ENCODE measurements at regions not wholly inside any gene's neighbourhood (a gene's known extent, or its start where the extent isn't known, plus 50 kb on each side); places are given as distances from the start of the nearest gene placed in this dataset.

DNA sequence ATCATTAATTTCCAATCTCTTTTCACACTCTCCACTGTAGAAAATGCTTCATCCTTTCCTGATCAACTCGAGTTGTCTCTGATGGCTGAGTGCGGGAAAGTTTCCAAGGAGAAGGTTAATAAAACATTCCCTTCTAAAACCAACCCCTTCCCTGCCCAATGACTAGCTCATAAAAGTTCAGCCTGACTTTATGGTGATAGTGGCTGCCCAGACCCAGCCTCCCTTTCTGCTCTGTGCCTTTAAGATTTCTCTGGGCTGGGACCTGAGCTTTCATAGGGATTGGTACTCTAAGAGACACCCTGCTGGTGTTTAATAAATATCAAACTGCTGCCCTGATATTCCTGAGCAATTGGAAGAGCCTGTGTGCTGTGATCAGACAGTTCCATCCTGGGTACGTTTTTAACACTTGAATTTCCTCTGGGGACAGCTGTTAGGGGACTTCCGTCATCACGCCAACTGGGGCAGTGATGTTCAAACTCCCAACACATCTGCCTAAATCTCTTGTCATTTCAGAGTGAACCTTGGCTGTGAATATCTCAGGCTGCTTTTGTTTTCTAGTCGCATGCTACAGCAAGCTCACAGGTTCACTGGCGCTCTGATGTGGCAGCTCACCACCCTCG, 195.0 kb upstream of the KIRREL3 start:
- no peak for DNase-seq

DNA sequence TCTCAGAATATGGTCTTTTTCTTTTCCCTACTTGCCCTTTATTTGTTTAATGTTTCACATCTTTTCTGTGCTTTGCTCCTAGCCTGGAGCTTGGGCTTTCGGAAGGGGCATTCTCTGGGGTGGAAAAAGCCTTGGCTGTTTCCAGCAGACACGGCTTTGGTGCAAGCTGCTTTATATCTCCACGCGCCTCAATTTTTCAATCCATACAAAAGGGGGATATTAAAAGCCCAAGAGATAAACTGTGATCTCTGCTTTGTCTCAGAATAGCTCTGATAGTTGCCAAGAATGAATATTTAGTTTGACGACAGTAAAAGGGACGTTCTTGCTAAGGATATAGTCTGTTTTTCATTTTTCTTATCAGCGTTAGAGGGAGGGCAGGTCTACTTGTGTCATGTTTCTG, 194.0 kb upstream of the KIRREL3 start:
- no peak for DNase-seq

DNA sequence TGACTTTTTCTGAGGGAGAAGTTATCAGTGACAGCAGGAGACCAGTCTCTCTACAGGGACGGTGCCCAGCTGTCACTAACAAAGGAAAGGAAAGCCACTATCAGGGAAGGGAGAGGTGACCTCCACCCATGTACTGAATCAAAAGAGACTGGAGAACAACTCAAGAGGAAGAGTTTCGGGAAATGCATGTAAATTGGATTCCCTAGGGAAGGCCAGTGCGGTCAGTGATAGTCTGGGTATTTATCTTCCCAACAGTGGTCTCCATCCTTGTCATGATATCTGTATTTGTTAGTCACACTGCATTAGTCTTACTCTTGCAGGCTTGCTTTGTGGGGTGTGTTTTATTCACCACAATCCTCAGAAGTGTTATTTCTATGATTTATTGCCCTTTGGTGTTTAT, 193.4 kb upstream of the KIRREL3 start:
- no peak for DNase-seq

DNA sequence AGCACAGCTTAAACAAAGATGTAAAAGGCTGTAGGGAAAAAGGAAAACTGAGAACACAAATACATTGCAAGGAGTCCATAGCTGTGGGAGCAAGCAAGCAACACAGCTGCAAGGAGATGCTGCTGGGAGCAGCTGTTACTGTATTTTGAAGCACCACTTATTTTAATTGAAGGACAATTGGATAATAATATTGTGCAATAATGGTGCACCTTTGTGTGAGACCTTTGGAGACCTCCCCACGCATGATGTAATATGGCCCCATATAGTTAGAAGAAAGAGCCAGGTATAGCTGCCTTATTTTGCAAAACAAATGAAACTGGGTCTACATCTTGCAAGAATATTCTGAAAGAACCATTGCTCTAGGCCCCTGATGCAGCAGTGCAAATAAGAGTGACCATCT, 191.1 kb upstream of the KIRREL3 start:
- no peak for DNase-seq

DNA sequence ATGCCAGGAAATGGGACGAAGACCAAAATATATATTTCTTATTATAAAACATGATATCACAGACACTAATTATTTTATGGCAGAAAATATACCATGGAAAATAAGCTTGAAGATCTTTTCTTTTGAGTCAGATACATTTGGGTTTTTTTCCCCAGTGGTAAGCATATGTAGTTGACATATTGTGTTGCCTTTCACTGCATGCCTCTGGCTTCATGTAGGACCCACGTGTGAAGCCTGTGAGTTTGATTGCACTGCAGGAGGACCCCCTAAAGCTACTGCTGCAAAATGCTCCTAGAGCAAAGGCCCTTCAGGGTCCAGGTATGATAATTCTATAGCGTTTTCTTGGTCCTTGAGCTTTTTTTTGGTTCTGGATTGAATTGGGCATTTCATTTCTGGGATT, 190.7 kb upstream of the KIRREL3 start:
- DNase-seq = no peak

DNA sequence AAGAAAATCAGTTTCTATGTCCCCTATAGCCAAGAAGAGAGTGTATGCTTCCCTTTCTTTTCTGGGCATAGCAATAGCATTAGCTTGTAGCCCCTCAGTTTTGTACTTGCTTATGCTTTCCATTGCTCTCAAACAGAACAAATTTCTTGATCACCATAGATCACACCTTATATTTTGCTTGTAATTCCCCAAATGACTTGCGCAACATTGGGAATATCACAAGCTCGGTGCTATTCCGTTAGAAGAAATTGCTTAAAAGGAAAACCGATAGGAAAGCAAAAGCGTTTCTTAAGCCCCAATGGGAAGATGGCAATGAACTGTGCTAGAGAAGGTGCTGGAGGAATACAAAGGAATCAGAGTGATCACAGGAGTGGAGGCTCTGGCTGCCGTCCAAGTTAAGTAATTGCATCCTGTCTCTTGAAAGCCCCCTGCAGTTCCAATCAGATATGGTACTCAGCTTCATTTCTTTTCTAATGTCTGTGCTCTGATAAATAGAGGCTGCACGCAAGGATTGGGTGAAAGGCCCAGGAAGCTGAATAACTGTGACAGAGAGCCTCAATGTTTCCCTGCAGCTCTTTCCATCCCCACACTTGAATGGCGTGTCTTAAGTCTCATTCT, 182.1 kb upstream of the KIRREL3 start:
- DNase-seq = no peak

DNA sequence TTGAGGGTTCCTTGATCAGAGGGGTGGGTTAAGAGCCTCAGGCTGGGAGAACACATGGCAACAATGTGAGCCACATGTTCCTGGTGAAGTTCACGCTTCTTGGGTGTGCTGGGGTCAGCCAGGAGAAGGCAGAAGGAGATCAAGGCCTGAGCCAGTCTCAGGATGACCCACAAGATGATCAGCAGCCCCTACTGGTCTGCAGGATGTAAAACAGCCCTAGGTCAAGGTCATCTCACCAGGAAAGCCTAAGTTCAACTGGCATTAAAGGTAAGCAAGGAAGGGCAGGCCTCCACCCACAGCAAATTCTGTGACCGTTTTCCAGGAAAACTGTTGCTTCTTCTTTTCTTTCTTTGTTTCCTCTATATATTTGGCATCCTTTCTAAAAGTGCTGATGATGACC, 156.7 kb upstream of the KIRREL3 start:
- DNase-seq = no peak

DNA sequence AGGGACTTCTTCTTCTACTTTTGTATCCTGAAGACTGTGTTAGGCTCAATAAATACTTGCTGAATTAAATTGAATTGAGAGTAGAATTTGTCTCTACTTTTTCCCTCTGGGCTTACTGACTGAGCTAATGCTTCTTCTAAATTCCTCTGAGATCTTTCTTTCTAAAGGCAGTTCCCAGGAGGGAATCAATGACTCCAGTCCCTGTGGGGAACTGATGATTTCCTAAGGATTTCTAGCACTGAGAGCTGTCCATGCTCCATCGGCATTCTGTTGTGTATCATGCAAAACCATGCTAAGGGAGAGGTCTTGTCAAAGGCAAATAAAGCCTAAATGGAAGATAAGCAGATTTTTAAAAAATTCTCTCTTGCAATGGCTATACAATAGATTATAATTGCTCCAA, 148.8 kb upstream of the KIRREL3 start:
- DNase-seq = no peak

DNA sequence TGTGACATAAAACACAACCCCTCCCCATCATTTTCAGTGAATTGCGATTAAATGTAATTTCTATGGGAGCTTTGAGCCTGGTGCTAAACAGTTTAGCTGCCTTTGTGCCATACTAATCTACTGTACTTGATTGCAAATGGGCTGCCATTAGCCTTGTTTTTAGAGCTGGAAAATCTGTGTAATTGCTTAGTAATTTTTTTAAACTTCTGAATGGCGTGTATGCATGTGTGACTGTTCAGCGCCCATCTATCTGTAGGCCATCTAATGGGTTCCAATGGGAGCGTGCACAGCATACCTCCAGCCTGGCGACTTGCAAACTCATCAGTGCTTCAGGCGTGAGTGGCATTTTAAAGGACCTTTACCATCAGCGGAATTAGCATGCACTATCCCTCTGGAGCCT, 142.7 kb upstream of the KIRREL3 start:
- no peak for DNase-seq

DNA sequence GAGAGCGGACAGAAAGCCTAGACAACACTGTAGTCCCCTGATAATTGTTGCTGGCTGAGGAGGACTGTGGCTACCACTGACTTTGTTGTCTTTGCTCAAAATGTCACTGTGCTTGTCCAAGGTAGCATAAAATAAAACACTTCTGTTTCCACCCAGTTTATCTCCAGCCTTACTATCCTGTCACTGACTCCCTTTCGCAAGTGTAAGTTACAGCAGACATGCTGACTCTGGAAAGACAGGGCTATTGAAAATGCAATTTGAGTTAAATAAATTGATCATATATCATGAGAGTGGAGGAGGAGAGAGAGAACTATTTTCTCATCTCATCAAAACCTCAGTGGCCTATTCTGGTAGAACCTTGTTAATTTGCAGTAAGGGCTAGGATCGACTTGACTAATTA, 138.0 kb upstream of the KIRREL3 start:
- no peak for DNase-seq

DNA sequence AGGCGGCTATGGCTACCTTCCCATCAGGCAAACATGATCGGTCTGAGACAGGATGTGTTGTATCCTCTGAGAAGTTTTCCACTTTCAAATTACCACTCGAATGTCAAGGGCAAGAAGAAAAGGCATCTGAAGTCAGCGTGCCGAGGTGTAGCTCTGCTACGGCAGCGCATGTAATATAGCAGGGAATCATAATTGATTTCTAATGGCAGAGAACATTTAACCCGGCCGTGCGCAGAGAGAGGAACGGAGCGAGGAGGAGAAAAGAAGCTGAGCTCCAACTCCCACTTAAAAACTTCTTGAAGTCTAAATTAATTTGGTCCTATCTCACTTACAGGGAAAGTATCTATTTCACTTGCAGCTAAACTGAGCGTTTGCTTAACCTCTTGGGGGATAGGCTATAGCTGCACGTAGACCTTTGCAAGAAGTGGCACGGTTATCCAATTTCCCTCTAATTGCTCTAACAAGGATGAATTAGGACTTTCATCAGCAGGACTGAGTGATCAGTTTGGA, 137.3 kb upstream of the KIRREL3 start:
- no peak for DNase-seq

DNA sequence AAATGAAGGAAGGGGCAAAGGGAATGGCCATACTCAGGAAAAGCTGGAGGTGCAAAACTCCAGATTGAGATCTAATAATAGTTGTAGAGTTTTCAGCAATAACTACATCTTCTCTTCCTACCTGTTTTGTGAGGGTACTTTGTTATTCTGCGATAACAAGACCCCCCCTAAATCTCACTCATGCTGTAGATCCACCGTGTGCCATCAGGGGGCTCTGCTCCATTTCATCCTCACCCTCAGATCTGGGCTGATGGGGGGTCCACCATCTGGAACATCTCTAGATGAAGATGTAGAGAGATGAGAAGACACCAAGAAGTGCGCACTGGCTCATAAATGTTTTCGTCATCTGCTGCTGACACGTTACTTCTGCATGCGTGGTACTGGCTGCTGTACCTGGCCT, 135.9 kb upstream of the KIRREL3 start:
- no peak for DNase-seq

DNA sequence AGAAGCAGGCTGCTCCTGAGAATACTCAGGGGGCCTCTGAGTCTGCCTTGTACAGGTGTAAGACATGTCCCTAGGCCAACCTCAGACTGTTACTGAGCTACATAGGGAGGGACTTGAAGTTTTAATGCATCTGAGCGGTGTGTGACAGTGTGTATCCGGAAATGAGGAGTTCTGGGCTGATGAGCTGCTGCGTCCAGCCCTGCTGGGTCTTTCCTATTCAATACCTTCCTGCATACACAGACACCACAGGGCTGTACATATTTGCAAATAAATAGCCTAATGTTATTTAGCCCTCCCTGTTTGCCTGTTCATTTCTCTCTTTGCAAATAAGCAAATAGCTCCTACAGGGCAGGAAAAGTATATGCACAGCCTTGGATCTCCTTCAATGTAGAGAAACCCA, 134.7 kb upstream of the KIRREL3 start:
- no peak for DNase-seq

DNA sequence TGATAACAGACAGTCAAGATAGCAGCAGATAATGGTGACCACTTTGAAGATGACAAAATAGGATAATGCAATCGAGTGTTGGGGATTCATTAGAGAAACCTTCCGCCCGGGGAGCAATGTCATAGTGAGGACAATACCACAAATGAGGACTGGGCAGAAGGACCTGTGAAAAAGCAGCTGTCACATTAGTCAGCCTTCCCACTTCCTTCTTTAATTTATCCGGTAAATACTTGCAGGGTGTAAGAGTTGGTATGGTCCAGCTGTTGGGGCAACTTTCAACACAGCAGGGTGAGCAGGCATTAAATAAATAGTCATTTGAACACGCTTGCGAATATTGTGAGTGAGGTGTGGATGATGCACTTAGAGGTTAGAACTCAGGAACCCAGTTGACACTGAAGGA, 132.5 kb upstream of the KIRREL3 start:
- no peak for DNase-seq

DNA sequence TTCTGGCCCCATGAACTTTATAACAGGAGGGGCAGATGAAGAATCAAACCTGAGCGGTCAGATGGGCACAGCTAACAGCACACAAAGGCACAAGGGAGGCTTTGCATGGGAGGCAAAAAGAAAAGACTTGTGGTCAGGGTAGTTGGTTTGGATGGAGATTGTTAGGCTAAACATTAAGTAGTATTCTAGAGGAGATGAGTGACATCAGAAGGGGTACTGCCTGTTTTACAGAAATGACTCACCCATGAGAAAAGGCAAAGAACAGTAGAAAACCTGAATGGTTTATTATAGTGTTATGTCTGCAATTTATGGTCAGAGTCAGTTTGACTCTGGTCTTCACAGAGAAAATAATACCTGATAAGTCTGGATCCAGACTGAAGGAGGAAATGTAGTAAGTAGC, 129.8 kb upstream of the KIRREL3 start:
- DNase-seq = no peak

DNA sequence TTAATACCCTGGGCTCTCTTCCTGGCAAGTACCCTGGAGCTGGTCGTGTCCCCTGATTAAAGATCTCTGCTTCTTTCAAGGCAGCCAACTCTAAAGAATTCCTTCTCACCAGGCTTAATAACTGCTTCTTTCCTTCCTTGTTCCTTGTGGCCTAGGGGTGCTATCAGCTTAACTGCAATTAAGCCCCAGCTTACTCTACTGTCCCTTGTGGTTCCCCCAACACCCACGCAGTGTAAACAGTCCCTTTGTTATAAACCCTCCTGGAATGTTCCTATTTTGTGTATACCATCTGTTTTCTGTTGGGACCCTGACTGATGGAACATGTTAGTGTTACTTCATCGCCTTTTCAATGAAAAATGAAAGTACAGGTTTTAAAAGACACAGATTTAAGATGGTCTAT, 126.4 kb upstream of the KIRREL3 start:
- DNase-seq = no peak

DNA sequence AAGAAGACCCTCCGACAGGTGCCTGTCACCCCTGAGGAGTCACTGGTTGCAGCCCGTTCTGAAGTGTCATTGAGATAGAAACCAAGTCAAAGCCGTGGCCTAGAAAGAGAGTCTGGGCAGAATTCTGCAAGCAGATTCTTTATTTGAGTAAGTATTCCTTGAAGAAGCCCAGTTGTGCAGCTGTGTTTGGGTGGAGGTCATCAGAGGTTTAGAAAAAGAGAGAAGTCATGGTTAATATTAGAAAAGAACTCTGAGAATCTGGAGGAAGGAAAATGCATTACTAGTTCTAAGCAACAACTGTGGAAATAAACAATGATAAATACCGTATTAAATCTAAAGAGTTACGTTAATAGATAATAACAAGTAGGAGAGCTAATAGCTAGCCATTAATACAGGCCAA, 118.8 kb upstream of the KIRREL3 start:
- DNase-seq = no peak

DNA sequence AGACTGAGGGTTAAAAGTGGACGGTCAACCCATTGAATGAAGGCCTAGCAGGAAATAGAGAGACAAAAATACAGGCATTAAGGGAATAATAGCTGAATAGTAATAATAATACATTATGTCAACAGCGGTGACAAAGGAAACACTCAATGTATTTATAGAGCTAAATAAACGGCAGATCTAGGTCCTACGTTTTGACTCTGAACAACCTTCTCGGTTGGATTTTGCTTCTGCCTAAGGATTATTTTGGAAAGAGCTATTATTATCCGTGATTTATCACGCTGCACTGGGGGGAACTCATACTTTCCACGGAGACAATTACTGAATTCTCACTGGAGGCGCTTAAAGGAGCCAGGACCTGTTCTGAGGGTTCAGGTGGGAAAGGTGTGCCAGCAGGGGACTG, 118.2 kb upstream of the KIRREL3 start:
- DNase-seq = no peak

DNA sequence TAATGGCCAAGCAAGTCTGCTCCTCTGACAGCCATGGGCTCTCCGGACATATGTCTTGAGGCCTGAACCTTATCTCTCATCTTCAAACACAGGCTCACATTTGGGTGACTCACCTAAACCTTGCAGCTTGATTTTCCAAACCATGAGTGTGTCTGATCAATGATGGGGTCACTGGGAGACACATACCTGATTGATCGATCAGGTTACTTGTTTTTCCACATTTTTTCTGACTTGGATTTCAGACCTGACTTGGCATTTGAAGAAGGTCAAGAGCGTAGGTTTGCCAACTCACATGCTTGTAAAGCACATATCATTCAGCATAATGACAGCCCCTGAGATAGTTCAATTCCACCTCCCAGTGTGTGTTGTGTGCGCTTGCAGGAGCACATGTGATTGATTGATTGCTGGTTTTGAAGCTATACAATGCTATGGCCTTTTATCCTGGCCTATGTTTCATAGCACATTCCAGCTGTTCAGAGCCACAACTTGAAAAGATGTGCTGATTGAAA, 116.7 kb upstream of the KIRREL3 start:
- DNase-seq = no peak

DNA sequence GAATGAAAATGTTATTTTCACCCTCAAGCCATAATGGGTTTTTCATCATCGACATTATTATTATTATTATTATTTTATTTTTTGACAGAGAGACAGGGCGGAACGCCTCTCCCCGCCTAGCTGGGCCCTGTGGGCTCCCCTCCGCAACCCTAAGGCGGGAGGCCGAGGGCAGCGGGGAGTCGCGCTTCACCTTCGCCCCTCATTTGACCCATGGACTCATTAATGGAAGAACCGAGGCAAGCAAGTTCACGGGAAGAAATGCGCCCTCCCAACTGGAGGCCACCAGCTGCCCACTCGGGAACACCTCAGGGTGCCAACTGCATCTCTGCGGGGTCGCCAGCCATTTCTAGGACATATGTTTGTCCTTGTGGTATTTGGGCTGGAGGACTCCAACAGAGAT, 115.3 kb upstream of the KIRREL3 start:
- DNase-seq = no peak

DNA sequence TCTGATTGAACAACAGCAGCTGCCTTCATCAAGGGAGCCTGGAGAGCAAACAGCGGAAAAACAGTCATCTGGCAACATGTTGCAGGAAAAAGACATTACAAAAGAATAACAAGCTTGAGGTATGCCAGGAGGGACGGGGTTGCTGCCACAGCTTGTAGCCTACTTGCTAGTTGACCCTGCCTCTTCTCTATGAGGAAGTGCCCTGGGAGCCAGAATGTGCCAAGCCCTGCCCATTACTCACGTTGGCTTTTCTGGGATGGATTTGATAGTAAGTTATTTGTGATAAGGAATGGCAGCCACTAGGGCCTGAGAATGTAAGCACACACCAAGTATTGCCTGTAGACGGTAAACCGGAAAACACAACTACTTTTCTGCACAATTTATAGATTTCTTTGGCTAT, 113.5 kb upstream of the KIRREL3 start:
- no peak for DNase-seq

DNA sequence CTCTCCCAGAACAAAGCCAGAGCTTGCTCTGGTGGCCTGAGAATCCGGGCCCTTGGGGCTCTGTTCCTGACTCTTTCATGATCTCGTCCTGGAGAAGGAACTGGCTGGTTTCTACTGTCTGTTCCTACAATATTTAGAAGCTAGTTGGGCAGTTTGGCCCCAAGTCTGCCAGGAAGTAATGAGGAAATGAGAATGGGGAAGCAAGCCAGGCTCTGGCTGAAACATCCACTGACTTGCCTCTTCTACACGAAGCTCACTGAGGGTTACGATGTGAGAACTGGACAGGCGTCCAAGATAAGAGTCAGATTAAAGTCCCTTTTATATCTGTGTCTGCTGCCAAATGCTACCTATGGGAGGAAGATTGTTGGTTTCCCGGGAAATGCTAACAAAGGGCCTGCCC, 110.0 kb upstream of the KIRREL3 start:
- DNase-seq = no peak

DNA sequence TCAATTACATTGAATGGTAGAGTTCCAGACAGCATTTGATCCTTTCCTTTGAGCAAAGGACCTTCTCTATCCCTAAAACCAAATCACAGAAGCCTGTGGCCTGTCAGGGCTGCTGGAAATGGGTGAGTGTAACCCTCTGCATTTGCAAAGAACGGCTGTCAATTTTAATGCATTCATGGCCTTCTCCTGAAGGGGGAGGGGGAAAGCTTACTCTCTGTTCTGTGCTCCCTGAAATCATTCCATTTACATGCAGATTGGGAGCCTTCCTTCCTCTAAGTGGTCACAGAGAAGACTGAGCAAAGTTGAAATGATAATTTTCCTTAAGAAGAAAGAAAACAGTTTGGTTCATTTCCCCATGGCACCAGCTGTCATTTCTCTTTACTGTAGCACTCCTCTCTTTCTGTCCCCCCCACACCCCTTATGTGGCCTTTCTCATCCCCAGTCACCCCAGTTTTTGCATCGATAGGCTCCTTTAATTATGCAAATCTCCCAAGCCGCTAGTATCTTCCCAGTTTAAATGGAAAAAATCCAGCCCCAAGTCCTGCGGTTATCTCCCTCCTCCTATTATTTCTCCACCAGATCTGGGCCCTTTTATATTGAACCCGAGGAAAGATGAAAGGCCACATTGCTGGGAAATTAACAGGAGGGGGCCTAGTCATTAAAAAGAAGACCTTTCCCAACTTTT, 109.4 kb upstream of the KIRREL3 start:
- DNase-seq = no peak

DNA sequence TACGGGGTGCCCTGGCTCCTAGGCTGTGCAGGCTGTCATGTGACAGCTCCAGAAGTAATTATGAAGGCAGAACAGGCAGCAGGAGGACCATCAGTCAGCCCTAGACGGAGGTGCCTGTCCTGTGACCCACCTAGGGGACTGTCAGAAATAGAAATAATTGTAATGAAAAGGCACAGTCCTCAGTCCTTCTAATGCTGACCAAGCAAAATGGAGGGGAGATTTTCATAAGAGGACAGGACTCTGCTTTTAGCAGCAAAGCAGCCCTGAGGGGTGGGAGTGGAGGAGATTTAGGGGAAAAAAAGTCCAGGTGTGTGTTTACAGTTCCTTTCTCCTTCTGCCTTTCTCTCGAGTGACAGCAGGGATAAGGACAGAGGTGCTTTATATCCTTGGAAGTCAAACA, 108.3 kb upstream of the KIRREL3 start:
- DNase-seq = no peak

Data from central memory CD4-positive, alpha-beta T cell (primary cell).